ENCODE measurements at regions not wholly inside any gene's neighbourhood (a gene's known extent, or its start where the extent isn't known, plus 50 kb on each side); places are given as distances from the start of the nearest gene placed in this dataset.

DNA sequence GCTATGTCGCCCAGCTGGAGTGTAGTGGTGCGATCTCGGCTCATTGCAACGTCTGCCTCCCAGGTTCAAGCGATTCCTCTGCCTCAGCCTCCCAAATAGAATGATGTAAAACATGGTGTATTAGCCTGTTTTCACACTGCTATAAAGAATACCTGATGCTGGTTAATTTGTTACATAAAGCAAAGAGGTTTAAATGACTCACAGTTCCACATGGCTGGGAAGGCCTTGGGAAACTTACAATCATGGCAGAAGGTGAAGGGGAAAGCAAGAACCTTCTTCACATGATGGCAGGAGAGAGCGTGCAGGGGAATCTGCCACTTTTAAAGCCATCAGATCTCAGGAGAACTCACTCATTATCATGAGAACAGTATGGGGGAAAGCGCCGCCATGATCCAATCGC lies 1191.8 kb downstream of the ARAP2 start:
- TF ChIP-seq EZH2phosphoT487 (IDR thresholded peaks at IDR 0.05; ENCODE audit: borderline replicate concordance) = no peak
- TF ChIP-seq, protein P1, sequence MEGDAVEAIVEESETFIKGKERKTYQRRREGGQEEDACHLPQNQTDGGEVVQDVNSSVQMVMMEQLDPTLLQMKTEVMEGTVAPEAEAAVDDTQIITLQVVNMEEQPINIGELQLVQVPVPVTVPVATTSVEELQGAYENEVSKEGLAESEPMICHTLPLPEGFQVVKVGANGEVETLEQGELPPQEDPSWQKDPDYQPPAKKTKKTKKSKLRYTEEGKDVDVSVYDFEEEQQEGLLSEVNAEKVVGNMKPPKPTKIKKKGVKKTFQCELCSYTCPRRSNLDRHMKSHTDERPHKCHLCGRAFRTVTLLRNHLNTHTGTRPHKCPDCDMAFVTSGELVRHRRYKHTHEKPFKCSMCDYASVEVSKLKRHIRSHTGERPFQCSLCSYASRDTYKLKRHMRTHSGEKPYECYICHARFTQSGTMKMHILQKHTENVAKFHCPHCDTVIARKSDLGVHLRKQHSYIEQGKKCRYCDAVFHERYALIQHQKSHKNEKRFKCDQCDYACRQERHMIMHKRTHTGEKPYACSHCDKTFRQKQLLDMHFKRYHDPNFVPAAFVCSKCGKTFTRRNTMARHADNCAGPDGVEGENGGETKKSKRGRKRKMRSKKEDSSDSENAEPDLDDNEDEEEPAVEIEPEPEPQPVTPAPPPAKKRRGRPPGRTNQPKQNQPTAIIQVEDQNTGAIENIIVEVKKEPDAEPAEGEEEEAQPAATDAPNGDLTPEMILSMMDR (conservative IDR thresholded peaks at IDR 0.05; ENCODE audit: low read length) = no peak

All from Loucy (cell line).